Activated CD4-positive, alpha-beta T cell treated with anti-CD3 and anti-CD28 coated beads, Interleukin-2, amount 50 U/mL, for 16 hours (primary cell): ENCODE measurements at regions not wholly inside any gene's neighbourhood (a gene's known extent, or its start where the extent isn't known, plus 50 kb on each side); places are given as distances from the start of the nearest gene placed in this dataset.
A peak's percentile ranks its signal among the peaks of the same experiment; 100 is the strongest.
"Not testable (repeated sequence)": the region's sequence is repeated elsewhere in the genome, so short reads cannot be mapped to it uniquely, and the experiment has no call there.

Source experiments
- DNase-seq: peaks from one replicate; pipeline ENCODE4 v3.0.0-alpha.2; 2020

DNA sequence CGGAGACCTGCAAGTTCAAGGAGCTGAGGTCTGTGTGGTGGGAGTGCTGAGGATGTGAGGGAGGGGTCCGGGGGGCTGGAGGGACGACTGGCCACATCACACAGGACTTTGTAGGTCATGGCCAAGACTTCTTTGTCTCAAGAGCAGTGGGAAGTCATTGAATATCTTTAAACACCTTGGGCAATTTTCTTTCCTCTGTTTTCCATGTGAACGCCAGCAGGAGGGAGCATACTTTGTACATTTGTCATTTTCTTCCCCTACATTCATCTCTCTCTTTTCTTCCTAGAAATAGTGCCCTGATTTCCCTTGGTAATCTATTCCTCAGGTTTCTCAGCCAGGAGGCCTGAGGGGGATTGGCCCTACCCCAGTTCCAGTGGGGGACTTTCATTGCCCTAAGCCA, 153.7 kb upstream of the MSX2 start:
- no peak for DNase-seq

DNA sequence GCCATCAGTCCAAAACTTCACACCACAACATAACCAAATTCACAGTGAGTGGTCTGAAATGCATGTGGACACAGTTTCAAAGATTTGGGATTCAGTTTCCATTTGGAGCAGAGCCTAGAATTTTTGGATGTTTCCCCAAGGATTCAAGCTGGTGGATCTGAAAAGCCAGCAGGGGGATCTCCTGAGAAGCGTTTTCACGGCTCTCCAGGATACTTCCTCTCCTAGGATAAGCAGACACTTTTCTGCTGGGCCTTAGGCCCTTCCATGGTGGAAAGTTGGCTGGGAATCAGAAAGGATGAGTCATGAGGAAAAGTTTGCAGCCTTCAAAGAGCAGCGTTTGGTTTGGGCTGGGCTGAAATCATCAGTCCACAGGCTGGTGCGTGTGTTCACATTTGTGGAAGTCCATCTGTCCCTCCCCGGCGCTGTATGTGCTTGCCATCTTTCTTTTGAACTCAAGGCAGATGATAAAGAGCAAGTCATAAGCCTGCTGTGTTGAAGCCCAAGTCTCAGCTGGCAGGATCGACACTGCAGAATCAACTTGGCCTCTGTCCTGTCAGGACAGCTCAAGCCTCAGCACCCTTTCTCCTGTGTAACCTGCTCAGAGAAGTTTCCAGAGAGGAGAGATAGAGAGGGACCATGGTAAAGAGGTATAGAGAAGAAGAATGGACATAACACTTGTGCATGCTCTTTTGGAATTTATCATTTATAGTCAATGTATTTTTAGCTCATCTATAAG, 152.6 kb upstream of the MSX2 start:
- no peak for DNase-seq

DNA sequence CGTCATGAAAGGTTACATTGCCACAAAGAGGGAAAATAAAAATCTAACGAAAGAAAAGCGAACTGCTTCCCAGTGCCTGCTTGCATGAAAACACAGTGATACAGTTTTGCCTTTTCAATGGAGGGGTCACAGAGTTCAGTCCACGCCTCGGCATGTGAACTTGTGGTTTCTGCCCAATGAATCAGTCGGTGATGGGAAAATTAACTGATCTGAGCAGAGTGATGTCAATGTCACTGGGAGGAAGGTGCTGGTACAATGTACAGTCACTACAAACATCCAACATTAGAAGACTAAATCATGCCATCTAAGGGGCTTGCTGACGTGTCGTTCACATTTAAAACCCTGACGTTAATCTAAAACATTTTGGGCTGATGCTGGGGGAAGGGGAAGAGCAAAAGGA, 151.8 kb upstream of the MSX2 start:
- no peak for DNase-seq

DNA sequence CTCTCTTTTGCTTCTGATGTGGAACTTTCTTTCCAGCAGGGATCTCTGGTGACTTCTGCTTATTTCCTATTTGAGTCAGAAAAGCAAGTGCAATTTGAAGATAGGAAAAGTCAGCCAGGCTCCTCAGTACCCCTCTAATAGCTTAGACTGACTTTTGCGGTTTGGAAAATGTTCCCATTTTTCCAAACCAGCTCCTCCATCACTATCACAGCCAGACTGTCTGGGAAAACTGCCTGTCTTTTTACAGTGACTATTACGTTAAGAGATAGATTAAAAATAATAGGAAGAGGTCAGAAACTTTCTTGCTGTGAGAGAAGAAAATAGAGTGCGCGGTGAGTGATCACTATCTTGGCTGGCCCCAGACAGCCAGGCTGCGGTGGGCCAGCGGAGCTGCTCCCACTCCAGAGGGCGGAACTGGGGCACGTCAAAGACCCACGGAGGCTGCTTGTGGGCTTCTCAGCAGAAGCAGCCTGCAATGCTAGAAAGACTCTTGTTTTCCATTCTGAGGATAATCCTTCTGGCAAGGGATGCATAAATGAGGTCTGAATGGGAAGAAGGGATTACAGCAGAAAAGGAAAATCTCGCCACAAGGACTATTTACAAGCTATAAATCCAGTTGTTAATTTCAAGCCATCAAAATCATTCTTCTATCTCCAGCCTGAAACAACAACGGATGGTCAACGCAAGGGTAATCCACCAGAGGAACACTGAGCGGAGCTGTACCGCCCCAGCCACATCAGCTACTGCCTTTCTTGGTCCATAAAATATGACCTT, 151.0 kb upstream of the MSX2 start:
- no peak for DNase-seq

DNA sequence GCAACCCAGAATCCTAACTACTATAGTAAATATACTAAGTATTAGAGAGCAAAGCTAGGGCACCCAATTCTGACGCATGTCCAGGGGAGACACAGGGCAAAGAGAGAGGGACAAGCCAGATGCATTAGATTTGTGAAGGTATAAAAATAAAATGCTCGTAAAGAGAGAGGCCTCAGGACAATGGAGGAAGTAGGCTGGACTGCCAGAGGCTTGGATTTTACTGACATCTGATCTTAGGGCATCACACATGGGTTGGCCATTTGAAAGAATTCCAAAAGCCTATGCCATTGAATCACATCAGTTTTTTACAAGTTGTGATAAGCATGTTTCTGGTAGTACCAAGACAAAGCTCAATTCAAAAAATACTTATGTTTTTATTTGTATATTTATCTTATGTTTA, 149.3 kb upstream of the MSX2 start:
- DNase-seq = no peak

DNA sequence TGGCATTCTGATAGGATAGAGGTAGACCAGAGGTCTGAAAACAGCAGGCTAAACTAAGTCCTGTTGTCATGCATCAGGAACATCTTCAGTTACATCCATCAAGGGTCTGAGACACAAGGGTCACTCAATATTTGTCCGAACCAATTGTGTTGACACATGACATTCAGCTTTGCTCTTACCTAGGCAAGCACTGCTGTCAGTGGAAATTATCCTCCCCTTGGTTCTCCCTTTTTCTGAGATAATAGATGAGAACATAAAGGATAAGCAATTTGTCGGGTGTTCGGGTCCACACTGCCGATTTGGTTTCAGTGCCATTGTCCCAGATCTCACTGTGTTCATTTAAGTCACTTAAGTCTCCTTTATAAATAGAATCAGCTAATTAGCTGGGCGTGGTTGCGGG, 148.3 kb upstream of the MSX2 start:
- DNase-seq = no peak

DNA sequence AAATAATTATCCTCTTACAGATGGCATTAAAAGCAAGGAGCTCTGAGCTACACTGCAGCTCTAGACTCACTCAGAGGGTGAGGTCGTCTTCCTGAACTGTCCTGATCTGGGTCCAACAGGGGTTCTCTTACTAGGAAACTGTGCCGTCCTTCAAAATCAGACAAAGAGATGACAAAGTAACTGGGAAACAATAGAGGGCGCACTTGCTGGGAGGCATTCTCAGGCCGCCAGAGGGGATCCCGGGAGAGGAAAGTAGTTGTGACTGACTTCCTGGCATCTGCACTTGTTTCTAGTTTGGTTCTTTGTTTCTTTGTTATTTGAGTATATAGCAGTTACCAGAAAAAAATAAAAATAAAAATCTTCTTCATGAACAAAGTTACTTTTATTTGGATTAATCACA, 142.9 kb upstream of the MSX2 start:
- peak; percentile 8 for DNase-seq

DNA sequence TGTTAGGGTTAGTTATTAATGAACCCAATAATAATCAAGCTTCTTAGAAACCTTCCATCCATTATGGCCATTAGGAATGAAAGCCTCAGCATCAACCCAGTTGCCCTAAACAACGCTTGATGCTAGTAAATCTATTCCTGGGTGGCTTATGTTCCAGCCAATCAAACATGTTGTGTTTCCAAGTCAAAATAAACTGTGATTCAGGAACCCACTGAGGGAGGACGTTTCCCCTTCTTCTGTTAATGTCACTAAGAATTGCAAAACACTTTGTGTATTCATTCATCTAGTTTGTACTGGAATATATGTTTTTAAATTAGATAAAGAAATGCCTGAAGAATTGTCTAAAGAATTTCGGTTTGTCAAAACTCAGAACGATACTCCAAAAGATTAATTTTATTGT, 142.5 kb upstream of the MSX2 start:
- DNase-seq = no peak

DNA sequence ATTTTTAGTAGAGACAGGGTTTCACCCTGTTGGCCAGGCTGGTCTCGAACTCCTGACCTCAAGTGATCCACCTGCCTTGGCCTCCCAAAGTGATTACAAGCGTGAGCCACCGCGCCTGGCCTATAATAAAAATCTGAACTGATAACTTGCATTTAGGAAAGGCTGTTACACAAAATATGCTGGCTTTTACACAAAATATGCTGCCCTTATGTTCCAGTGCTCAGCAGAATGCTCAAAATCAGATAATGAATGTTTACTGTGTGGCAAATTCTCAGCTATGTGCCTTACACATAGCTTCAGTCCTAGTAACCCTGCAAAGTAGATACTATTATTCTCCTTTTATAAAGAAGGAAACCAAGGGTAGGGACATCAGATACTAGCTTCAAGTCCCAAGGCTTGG, 141.3 kb upstream of the MSX2 start:
- DNase-seq = no peak

DNA sequence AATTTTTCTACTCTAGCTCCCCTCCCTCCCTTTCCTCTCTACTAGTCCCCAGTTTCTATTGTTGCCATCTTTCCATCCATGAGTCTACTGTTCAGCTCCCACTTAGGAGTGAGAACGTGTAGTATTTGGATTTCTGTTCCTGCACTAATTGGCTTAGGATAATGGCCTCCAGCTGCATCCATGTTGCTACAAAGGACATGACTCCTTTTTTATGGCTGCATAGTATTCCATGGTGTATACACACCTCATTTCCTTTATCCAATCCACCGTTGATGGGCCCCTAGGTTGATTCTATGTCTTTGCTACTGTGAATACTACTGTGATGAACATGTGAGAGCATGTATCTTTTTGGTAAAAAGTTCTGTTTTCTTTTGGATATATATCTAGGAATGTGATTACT, 138.9 kb upstream of the MSX2 start:
- no peak for DNase-seq

DNA sequence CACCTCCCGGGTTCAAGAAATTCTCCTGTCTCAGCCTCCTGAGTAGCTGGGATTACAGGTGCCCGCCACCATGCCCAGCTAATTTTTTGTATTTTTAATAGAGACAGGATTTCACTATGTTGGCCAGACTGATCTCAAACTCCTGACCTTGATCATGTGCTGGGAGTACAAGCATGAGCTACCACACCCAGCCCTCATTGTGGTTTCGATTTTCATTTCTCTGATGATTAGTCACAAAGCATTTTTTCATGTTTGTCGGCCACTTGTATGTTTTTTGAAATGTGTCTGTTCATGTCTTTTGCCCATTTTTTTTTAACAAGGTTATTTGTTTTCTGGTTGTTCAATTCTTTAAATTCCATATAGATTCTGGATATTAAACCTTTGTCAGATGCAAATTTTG, 138.2 kb upstream of the MSX2 start:
- DNase-seq = not testable (repeated sequence)

DNA sequence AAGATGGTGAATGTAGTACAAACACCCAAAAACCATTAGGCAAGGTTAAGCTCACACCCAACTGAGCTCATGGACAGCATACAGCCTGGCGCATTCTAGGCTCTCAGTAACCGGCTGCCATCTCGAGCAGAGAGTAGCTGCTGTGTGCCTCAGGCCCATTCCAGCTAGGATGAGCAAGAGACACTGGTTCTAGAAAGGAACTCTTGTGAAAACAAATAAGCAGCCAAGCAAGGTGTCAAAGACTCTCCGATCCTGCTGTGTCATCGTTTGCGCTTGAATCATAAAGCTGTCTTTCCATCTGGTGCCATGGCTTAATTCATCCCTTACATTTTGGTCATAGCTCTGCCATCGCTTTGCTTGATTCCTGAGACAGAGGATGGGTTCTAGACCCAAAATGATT, 135.4 kb upstream of the MSX2 start:
- DNase-seq = no peak

DNA sequence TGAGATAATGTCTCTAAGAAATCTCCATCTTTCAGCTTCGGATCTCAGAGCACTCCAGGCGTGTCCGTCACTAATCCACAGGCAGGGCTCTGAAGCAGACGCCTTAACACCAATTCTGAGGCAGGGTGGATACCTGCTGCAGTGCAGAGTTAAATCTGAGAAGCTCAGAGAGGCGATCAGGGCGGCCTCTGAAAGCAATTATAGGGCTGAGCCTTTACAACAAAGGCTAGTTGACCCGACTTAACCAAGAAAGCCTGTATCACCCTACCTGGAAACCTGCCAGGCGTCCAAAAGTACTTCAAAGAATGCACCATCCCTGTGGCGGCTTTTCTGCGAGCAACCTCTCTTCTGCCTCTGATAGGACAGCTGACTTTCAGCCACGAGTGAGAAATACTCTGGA, 134.8 kb upstream of the MSX2 start:
- DNase-seq = no peak

DNA sequence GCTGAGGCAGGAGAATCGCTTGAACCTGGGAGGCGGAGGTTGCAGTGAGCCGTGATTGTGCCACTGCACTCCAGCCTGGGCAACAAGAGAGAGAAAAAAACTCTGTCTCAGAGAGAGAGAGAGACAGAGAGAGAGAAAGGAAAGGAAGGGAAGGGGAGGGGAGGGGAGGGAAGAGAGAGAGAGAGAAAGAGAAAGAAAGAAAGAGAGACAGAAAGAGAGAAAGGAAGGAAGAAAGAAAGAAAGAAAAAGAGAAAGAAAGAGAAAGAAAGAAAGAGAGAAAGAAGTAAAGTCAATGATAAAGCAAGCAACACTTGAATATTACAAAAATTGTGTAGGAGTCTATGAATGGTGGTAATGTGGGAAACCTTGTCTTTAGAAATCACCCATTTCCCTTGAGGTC, 133.6 kb upstream of the MSX2 start:
- DNase-seq = no peak

DNA sequence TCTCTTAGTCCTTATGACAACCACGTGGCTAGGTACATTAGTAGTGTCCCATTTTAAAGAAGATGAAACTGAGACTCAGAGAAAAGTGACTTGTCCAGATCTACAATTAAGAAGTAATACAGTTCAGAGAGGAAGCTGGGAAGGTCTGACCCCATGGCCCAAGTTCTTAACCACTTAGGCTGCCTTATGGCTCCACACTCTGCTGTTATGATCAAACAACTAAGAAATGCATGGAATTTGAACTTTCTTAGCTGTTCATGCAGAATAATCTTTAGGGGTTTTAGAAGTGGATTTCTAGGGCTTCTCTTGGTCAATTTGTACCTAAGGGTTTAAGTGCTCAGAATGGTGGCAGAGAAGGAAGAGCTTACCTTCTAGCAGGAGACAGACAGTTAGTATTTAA, 128.0 kb upstream of the MSX2 start:
- no peak for DNase-seq

DNA sequence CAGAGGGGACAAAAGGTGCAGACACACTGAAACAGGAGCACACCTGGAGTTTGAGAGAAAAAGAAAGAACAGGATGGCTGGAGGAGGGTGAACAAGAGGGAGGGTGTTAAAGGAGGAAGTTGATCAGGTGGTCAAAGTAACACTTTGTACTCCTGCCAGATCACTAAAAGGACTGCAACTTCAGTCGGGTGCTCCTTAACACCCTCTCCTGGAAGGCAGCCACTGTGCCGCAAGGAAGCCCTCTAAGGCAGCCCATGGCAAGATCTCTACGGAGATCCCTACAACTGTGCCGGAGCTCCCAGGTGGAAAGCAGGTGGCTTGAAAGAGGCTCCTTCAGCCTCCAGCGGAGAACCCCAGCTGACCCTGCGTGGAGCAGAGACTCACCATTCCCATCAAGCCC, 124.4 kb upstream of the MSX2 start:
- no peak for DNase-seq

DNA sequence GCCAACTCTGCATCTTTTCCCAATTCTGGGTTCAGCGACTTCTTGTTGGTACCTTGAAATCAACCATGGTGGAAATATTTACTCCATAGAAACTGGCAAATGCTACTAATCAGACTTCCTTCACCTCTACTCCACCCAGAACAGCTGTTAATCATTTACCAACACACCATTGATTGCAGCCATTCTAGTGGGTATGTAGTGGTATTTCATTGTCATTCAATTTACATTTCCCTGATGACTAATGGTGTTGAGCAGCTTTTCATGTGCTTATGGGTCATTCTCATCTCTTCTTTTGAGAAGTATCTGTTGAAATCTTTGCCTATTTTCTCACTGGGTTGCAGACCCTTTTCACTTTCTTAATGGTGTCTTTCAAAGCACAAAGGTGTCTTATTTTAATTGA, 122.4 kb upstream of the MSX2 start:
- no peak for DNase-seq

DNA sequence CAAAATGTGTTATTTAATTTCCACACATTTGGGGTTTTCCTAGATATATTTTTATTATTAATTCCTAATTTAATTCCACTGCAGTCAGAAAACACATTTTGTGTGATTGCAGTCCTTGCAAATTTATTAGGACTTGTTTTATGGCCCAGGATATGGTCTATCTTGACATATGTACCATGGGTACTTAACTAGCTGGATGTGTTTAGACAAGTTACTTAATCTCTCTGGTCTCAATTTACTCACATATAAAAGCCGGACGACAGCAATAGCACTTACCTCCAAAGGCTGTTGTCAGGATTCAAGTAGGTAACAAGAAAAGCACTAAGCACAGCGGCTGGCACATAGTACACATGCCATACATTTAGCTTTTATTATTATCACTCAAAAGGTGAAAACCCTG, 118.2 kb upstream of the MSX2 start:
- no peak for DNase-seq

DNA sequence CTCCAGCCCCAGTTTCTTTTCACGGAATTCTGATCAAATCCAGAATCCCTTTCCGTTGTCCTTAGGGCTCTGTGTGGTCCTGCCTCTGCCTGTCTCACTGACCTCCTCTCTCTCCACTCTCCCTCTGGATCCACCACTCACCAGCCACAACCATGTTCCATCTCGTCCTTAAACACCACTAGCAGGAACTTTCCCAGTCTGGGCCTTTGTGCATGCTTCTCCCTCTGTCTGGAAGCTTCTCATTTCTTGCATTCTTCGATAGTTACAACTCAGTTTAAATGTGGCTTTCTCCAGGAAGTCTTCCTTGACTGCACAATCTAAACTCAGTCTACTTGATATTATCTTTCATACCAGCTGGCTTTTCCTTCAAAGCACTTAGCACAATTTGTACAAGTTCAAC, 117.7 kb upstream of the MSX2 start:
- DNase-seq = no peak

DNA sequence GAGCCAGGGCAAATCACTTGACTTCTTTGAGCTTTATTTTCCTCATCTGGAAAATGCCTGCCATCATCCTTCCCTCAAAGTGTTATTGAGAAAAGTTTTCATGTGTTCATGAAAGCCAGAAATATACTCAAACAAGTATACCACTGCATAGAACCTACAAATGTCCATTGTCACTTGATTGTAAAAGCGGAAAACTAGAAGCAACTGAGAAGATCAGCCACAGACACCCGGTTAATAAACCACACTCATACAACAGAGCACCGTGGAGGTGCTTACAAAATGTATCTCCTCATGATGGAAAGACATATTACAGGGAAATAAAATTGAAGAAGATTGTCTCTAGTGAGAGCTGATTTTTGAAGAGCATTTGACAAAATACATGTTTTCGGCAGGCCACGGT, 117.2 kb upstream of the MSX2 start:
- DNase-seq = no peak

DNA sequence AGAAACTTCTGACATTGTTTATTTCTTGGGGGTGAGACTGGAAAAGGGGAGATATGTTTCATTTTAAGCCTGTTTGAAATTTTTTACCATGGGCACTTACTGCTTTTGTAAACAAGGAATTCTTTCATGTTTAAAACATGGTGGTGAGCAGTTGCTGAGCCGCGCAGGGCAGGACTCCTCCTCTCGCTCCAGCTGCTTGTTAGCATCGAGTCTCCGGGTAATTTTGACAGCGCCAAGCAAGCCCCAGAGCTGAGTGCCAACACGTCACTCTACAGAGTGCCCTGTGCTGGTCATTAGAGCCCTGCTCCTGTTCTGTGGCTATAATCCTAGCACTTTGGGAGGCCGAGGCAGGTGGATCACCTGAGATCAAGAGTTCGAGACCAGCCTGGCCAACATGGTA, 116.5 kb upstream of the MSX2 start:
- DNase-seq = no peak

DNA sequence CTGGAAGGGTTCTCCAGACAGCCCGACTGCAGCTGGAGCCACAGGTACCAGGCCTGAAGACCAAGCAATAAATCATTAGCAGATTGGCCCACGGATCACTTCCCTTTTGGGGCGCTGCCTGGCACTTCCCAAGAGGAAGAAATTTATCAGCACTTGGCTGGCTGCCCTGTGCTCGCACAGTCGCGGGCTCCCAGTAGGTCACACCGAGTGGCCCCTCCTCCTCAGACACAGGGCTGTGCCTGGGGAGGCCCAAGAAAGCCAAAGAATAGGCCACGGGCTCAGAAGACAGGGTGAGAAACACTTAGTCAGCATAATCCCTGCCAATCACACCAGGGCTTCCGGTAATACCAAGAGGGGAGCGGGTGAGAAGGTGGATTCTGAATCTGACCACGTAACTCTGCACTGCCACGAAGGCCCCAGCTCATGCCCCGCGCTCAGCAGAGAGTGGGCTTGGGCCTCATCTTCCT, 115.7 kb upstream of the MSX2 start:
- no peak for DNase-seq

DNA sequence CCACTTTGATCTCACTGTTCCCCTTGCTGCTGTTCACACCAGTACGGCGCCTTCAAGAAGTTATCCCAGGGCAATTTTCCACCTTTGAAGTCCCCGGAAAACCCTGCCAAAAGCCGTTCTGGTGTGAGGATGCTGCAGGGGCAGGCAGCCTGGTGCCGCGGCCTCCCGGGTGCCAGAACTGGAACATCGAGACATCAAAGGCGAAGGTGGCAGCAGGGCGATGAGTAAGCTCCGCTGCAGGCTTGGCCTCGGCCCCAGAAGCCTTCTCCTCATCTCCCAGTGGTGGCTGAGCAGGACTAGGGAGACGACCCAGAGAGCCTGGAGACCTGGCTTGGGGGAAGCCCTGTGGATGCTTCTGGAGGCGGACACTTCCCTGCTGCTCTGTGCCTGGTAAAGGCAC, 115.3 kb upstream of the MSX2 start:
- no peak for DNase-seq

DNA sequence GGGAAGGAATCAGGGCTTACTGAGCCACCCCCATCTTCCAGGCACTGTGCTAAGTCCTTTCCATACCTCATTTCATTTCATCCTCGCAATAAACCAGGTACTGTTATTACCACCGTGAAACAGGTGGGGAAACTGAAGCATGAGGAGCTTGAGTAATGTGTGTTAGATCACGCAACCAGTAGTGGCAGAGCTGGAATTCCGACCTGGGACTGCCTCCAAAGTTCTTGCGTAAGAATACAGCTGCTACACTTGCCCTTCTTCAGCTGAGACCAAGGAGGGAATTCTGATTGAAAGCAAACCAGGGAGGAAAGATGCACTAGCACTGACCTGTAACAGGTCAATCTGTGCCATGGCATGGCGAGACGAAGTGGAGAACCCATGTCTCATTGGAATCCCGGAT, 113.4 kb upstream of the MSX2 start:
- no peak for DNase-seq

DNA sequence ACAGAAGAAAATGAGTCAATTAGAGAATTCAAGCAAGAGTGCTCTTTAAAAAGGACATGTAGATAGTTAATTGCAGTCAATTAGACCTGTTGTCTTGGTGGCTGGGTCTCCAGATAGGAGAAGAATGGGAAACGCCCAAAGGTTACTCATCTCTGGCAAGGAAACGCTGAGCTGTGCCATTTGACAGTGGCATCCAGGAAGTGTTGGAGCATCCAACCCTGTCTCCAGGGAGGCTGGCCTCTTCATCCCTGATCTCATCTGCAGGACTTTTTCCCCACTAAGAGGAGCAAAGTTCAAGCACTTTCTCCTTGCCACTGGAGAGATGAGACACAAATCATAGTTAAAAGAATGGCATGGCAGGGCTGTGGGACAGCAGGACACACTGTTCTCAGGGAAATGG, 111.7 kb upstream of the MSX2 start:
- no peak for DNase-seq
